SK-N-SH (cell line): ENCODE measurements at regions not wholly inside any gene's neighbourhood (a gene's known extent, or its start where the extent isn't known, plus 50 kb on each side); places are given as distances from the start of the nearest gene placed in this dataset.

Experiments
- EP300 ChIP-seq, 2 experiments: IDR thresholded peaks; 2 replicates each; pipeline versions ENCODE4 v1.4.0 to v1.6.1; 2012; ENCODE audit warnings: borderline replicate concordance in 1 of 2, low read depth in 1 of 2, low read length in 1 of 2
- FOXJ3 ChIP-seq: sonication (generic); formaldehyde crosslinking; IDR thresholded peaks from 2 replicates; pipeline ENCODE4 v1.5.1; 2020; ENCODE audit warnings: mild to moderate bottlenecking, missing genetic modification reagents
- GABPA ChIP-seq: IDR thresholded peaks from 2 replicates; pipeline ENCODE4 v1.4.0; 2012; ENCODE audit warnings: low read depth, mild to moderate bottlenecking
- PBX3 ChIP-seq: IDR thresholded peaks from 2 replicates; pipeline ENCODE4; 2012
- POLR2AphosphoS5 ChIP-seq: IDR thresholded peaks from 2 replicates; pipeline ENCODE4 v1.6.1; 2012; ENCODE audit warnings: low read depth, low read length
- RAD21 ChIP-seq: IDR thresholded peaks from 2 replicates; pipeline ENCODE4 v1.6.1; 2012; ENCODE audit warnings: mild to moderate bottlenecking, low read length
- SIN3A ChIP-seq: IDR thresholded peaks from 2 replicates; pipeline ENCODE4 v1.6.1; 2012; ENCODE audit warnings: low read depth, mild to moderate bottlenecking, low read length, moderate library complexity, borderline replicate concordance
- TAF1 ChIP-seq: IDR thresholded peaks from 2 replicates; pipeline ENCODE4 v1.6.1; 2012; ENCODE audit warnings: low read depth, mild to moderate bottlenecking, low read length, moderate library complexity, borderline replicate concordance
- TF ChIP-seq, protein P1 (sequence below): fragments of 200-600 bp; sonication (generic); IDR thresholded peaks from 2 replicates; pipeline ENCODE4 v1.6.1; 2017; ENCODE audit warnings: antibody characterized with exemption, mild to moderate bottlenecking, moderate library complexity

GRCh38 chr9:27785714-27786100 is 212.4 kb upstream of the C9orf72 start:
- TF ChIP-seq, protein P1, sequence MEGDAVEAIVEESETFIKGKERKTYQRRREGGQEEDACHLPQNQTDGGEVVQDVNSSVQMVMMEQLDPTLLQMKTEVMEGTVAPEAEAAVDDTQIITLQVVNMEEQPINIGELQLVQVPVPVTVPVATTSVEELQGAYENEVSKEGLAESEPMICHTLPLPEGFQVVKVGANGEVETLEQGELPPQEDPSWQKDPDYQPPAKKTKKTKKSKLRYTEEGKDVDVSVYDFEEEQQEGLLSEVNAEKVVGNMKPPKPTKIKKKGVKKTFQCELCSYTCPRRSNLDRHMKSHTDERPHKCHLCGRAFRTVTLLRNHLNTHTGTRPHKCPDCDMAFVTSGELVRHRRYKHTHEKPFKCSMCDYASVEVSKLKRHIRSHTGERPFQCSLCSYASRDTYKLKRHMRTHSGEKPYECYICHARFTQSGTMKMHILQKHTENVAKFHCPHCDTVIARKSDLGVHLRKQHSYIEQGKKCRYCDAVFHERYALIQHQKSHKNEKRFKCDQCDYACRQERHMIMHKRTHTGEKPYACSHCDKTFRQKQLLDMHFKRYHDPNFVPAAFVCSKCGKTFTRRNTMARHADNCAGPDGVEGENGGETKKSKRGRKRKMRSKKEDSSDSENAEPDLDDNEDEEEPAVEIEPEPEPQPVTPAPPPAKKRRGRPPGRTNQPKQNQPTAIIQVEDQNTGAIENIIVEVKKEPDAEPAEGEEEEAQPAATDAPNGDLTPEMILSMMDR = no peak
- TF ChIP-seq RAD21 (no peak), FOXJ3 (no peak), PBX3 (no peak), GABPA (no peak), POLR2AphosphoS5 (no peak), EP300 (IDR thresholded peaks at IDR 0.05; ENCODE audit: borderline replicate concordance in 1 of 2, low read depth in 1 of 2, low read length in 1 of 2) (no peak), SIN3A (no peak), TAF1 (no peak)
